ENCODE measurements at regions not wholly inside any gene's neighbourhood (a gene's known extent, or its start where the extent isn't known, plus 50 kb on each side); places are given as distances from the start of the nearest gene placed in this dataset.
A peak's percentile ranks its signal among the peaks of the same experiment; 100 is the strongest.
"Not testable (repeated sequence)": the region's sequence is repeated elsewhere in the genome, so short reads cannot be mapped to it uniquely, and the experiment has no call there.

GRCh38 chr2:43146083-43146482 lies 80.3 kb downstream of the ZFP36L2 start:
- no peak for DNase-seq

GRCh38 chr2:43144263-43144662 lies 82.1 kb downstream of the ZFP36L2 start:
- no peak for DNase-seq

GRCh38 chr2:43143756-43144155 lies 82.7 kb downstream of the ZFP36L2 start:
- no peak for DNase-seq

GRCh38 chr2:43142921-43143438 lies 83.4 kb downstream of the ZFP36L2 start:
- no peak for DNase-seq

GRCh38 chr2:43141636-43142151 lies 84.7 kb downstream of the ZFP36L2 start:
- DNase-seq: not testable (repeated sequence)

- no peak for DNase-seq
Measured at GRCh38 chr2:43139996-43140621, 86.3 kb downstream of the ZFP36L2 start.

- DNase-seq: no peak
Measured at GRCh38 chr2:43139501-43139900, 86.9 kb downstream of the ZFP36L2 start.

GRCh38 chr2:43138441-43138840 lies 88.0 kb downstream of the ZFP36L2 start:
- no peak for DNase-seq

- DNase-seq: no peak
Measured at GRCh38 chr2:43136876-43137275, 89.5 kb downstream of the ZFP36L2 start.

GRCh38 chr2:43136011-43136799 lies 90.2 kb downstream of the ZFP36L2 start:
- no peak for DNase-seq

- DNase-seq: no peak
Measured at GRCh38 chr2:43135583-43135982, 90.8 kb downstream of the ZFP36L2 start.

- no peak for DNase-seq
Measured at GRCh38 chr2:43134571-43134889, 91.9 kb downstream of the ZFP36L2 start.

- no peak for DNase-seq
Measured at GRCh38 chr2:43133708-43134570, 92.5 kb downstream of the ZFP36L2 start.

- no peak for DNase-seq
Measured at GRCh38 chr2:43133336-43133707, 93.1 kb downstream of the ZFP36L2 start.

- no peak for DNase-seq
Measured at GRCh38 chr2:43132683-43133301, 93.6 kb downstream of the ZFP36L2 start.

- no peak for DNase-seq
Measured at GRCh38 chr2:43131890-43132682, 94.3 kb downstream of the ZFP36L2 start.

- peak; percentile 34 for DNase-seq
Measured at GRCh38 chr2:43131051-43131889, 95.1 kb downstream of the ZFP36L2 start.

- DNase-seq: no peak
Measured at GRCh38 chr2:43130548-43130875, 95.9 kb downstream of the ZFP36L2 start.

- DNase-seq: no peak
Measured at GRCh38 chr2:43129676-43130547, 96.5 kb downstream of the ZFP36L2 start.

- no peak for DNase-seq
Measured at GRCh38 chr2:43128559-43128955, 97.8 kb downstream of the ZFP36L2 start.

Measured in NCI-H1092 treated with DMSO at 0.1 percent for 48 hours (cell line).